Caco-2 (cell line): ENCODE measurements at regions not wholly inside any gene's neighbourhood (a gene's known extent, or its start where the extent isn't known, plus 50 kb on each side); places are given as distances from the start of the nearest gene placed in this dataset.

Experiments
- BruUV-seq: library from RNA; stranded (reverse); fragments of 400-500 nt; replicated peaks from 2 replicates; lab custom pipeline; 2021; lab: Mats Ljungman, UMichigan
- CTCF ChIA-PET: fragments of 300-600 bp; sonication (Branson Sonifier 250); formaldehyde crosslinking; loops from one replicate; lab custom pipeline; 2022; ENCODE audit warnings: antibody characterized with exemption; lab: Charles Lee
- POLR2A ChIA-PET: fragments of 300-600 bp; sonication (Branson Sonifier 250); formaldehyde crosslinking; loops from one replicate; lab custom pipeline; 2022; ENCODE audit warnings: antibody characterized with exemption; lab: Charles Lee
- DNase-seq, 2 experiments: peaks; one replicate each; pipeline versions ENCODE4 v3.0.0 to v3.0.0-alpha.2; 2020 to 2022
- H3K27me3 ChIP-seq: replicated peaks from 2 replicates; pipeline ENCODE4 v1.6.0; 2011; ENCODE audit warnings: low read length; ENCODE audit not compliant: control insufficient read depth, insufficient read depth
- H3K36me3 ChIP-seq: 2 replicates; pipeline ENCODE4 v1.5.1; 2011; ENCODE audit warnings: low read length; ENCODE audit not compliant: control insufficient read depth, insufficient read depth
- H3K4me1 ChIP-seq: fragments of 250-450 bp; sonication (Bioruptor Pico); 2 replicates; pipeline ENCODE4 v1.5.1; 2020; ENCODE audit warnings: mild to moderate bottlenecking
- H3K4me3 ChIP-seq: 2 replicates; pipeline ENCODE4 v1.5.1; 2011; ENCODE audit warnings: low read depth, mild to moderate bottlenecking, control low read depth, low read length
- H3K9me3 ChIP-seq: fragments of 250-450 bp; sonication (Bioruptor Pico); 2 replicates; pipeline ENCODE4 v1.5.1; 2020; ENCODE audit warnings: mild to moderate bottlenecking, moderate library complexity
- H3K27ac Mint-ChIP-seq: one replicate; pipeline ENCODE4 v1.8.0; 2022; ENCODE audit warnings: mixed read lengths; ENCODE audit not compliant: unreplicated experiment
- H3K27me3 Mint-ChIP-seq: one replicate; pipeline ENCODE4 v1.8.0; 2022; ENCODE audit warnings: mixed read lengths; ENCODE audit not compliant: insufficient read depth, unreplicated experiment
- H3K36me3 Mint-ChIP-seq: one replicate; pipeline ENCODE4 v1.8.0; 2022; ENCODE audit warnings: mild to moderate bottlenecking, mixed read lengths; ENCODE audit not compliant: insufficient read depth, unreplicated experiment
- H3K4me1 Mint-ChIP-seq: one replicate; pipeline ENCODE4 v1.8.0; 2022; ENCODE audit warnings: low read depth, mixed read lengths; ENCODE audit not compliant: unreplicated experiment
- H3K4me3 Mint-ChIP-seq: one replicate; pipeline ENCODE4 v1.8.0; 2022; ENCODE audit warnings: mild to moderate bottlenecking, moderate library complexity, mixed read lengths; ENCODE audit not compliant: unreplicated experiment
- H3K9me3 Mint-ChIP-seq: one replicate; pipeline ENCODE4 v1.8.0; 2022; ENCODE audit warnings: mixed read lengths; ENCODE audit not compliant: unreplicated experiment
- intact Hi-C: fragments of 100-400 bp; cut with micrococcal nuclease; formaldehyde crosslinking; loops from one replicate; pipeline ENCODE4 v1.10.0; 2022; ENCODE audit not compliant: unreplicated experiment
- TF ChIP-seq, protein P1 (sequence below), 2 experiments: fragments of 200-600 bp in 1 of 2; IDR thresholded peaks; 1 replicate in 1 of 2; 2 replicates in 1 of 2; pipeline versions ENCODE4 v1.5.1 to v1.8.0; 2011 to 2022; ENCODE audit warnings: antibody characterized with exemption in 1 of 2, control low read depth in 1 of 2, inconsistent platforms in 1 of 2, low read depth in 1 of 2, low read length in 1 of 2, mild to moderate bottlenecking in 1 of 2, moderate library complexity in 1 of 2; ENCODE audit not compliant: insufficient read depth in 1 of 2, severe bottlenecking in 1 of 2, unreplicated experiment in 1 of 2

DNA sequence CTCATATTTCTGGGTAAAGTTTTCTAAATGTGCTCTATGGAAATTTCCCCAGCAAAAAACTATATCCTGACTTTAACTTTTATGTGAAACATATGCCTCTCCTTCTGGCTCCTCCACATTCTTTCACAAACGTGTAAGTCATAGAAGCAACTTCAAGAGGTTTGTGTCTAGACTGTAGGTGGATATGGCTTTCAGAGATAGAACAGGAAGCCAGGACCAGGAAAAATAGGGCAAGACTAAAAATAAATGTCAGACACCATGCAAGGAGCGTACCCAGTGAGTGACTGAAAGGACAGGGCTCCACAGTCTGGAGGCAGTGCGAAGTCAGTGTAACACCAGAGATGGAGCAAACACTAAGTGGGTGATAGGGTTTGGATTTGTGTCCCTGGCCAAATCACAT is 240.7 kb downstream of the COX7C start:
- TF ChIP-seq, protein P1, sequence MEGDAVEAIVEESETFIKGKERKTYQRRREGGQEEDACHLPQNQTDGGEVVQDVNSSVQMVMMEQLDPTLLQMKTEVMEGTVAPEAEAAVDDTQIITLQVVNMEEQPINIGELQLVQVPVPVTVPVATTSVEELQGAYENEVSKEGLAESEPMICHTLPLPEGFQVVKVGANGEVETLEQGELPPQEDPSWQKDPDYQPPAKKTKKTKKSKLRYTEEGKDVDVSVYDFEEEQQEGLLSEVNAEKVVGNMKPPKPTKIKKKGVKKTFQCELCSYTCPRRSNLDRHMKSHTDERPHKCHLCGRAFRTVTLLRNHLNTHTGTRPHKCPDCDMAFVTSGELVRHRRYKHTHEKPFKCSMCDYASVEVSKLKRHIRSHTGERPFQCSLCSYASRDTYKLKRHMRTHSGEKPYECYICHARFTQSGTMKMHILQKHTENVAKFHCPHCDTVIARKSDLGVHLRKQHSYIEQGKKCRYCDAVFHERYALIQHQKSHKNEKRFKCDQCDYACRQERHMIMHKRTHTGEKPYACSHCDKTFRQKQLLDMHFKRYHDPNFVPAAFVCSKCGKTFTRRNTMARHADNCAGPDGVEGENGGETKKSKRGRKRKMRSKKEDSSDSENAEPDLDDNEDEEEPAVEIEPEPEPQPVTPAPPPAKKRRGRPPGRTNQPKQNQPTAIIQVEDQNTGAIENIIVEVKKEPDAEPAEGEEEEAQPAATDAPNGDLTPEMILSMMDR (IDR thresholded peaks at IDR 0.05; ENCODE audit: insufficient read depth in 1 of 2, low read depth in 1 of 2, low read length in 1 of 2, severe bottlenecking in 1 of 2, unreplicated experiment in 1 of 2): no peak
- intact Hi-C loops: no loop called here
- Mint-ChIP-seq H3K4me3 (no peak overlapping the region), H3K9me3 (no peaks in the 10 kb centered on the region), H3K4me1 (no peaks in the 10 kb centered on the region), H3K36me3 (no peaks in the 10 kb centered on the region), H3K27ac (no peak overlapping the region), H3K27me3 (peaks cover 4% of the 10 kb centered on the region)
- ChIA-PET POLR2A (no interaction called here), CTCF (no interaction called here)
- H3K27me3 ChIP-seq: no peaks in the 10 kb centered on the region
- H3K9me3 ChIP-seq: no peaks in the 10 kb centered on the region
- no peak for DNase-seq
- BruUV-seq: no TSS peak
- H3K4me1 ChIP-seq: no peaks in the 10 kb centered on the region
- H3K4me3 ChIP-seq: no peak overlapping the region
- H3K36me3 ChIP-seq: no peaks in the 10 kb centered on the region

DNA sequence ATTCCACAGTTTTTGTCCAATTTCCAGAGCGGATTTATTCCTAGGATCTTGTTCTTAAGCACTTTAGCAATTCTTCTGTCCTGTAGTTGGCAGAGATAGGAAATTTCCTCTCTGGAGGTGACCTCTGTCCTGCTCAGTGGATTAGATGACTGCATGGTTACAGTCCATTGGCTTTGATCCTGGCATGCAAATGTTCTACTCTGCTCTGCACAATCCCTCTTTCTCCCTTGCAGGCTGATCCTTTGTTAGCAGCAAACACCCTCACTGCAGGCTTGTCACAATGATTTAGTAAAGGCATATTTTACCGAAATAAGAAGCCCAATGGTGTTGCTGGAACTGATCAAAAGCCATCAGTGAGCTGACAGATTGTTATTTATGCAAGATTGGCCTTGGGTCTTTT is 243.8 kb downstream of the COX7C start:
- BruUV-seq: no TSS peak
- no peak overlapping the region for H3K4me3 Mint-ChIP-seq
- CTCF ChIA-PET: no interaction called here
- no peaks in the 10 kb centered on the region for H3K9me3 Mint-ChIP-seq
- no peak overlapping the region for H3K27ac Mint-ChIP-seq
- no peak overlapping the region for H3K4me3 ChIP-seq
- H3K36me3 ChIP-seq: no peaks in the 10 kb centered on the region
- H3K4me1 ChIP-seq: no peaks in the 10 kb centered on the region
- intact Hi-C loops: no loop called here
- POLR2A ChIA-PET: no interaction called here
- DNase-seq: no peak
- peaks cover 4% of the 10 kb centered on the region for H3K27me3 Mint-ChIP-seq
- no peaks in the 10 kb centered on the region for H3K4me1 Mint-ChIP-seq
- H3K27me3 ChIP-seq: no peaks in the 10 kb centered on the region
- TF ChIP-seq, protein P1 (IDR thresholded peaks at IDR 0.05; ENCODE audit: insufficient read depth in 1 of 2, low read depth in 1 of 2, low read length in 1 of 2, severe bottlenecking in 1 of 2, unreplicated experiment in 1 of 2): no peak
- no peaks in the 10 kb centered on the region for H3K36me3 Mint-ChIP-seq
- H3K9me3 ChIP-seq: no peaks in the 10 kb centered on the region

- Histone ChIP-seq H3K9me3 (no peaks in the 10 kb centered on the region), H3K36me3 (no peaks in the 10 kb centered on the region), H3K4me1 (no peaks in the 10 kb centered on the region), H3K4me3 (no peak overlapping the region), H3K27me3 (no peaks in the 10 kb centered on the region)
- BruUV-seq: no TSS peak
- Mint-ChIP-seq H3K27ac (no peak overlapping the region), H3K4me1 (no peaks in the 10 kb centered on the region), H3K4me3 (no peak overlapping the region), H3K36me3 (no peaks in the 10 kb centered on the region), H3K9me3 (no peaks in the 10 kb centered on the region), H3K27me3 (peaks cover 6% of the 10 kb centered on the region)
- no peak for DNase-seq
- POLR2A ChIA-PET: no interaction called here
- intact Hi-C loops: no loop called here
- CTCF ChIA-PET: no interaction called here
- TF ChIP-seq, protein P1 (IDR thresholded peaks at IDR 0.05; ENCODE audit: insufficient read depth in 1 of 2, low read depth in 1 of 2, low read length in 1 of 2, severe bottlenecking in 1 of 2, unreplicated experiment in 1 of 2): no peak
These were observed 244.4 kb downstream of the COX7C start for GRCh38 chr5:86862093-86862492.
